HEK293T (cell line): ENCODE measurements at regions not wholly inside any gene's neighbourhood (a gene's known extent, or its start where the extent isn't known, plus 50 kb on each side); places are given as distances from the start of the nearest gene placed in this dataset.
"Not testable (repeated sequence)": the region's sequence is repeated elsewhere in the genome, so short reads cannot be mapped to it uniquely, and the experiment has no call there.

Experiments
- CTCF ChIA-PET: fragments of 350-600 bp; formaldehyde crosslinking; extraction: SDS; loops from one replicate; lab custom pipeline; 2021; ENCODE audit warnings: antibody characterized with exemption, inconsistent platforms; lab: Yijun Ruan, JAX
- POLR2A ChIA-PET: fragments of 350-600 bp; formaldehyde crosslinking; extraction: SDS; loops from one replicate; lab custom pipeline; 2020; ENCODE audit warnings: antibody characterized with exemption, inconsistent platforms; lab: Yijun Ruan, JAX
- DNase-seq: peaks from one replicate; pipeline ENCODE4 v3.0.0; 2012; ENCODE audit warnings: mixed read lengths; ENCODE audit errors: extremely low spot score
- ARNT ChIP-seq: fragments of 450-650 bp; IDR thresholded peaks from 2 replicates; pipeline ENCODE4 v1.6.1; 2017; ENCODE audit warnings: mild to moderate bottlenecking
- BHLHE40 ChIP-seq: fragments of 450-650 bp; IDR thresholded peaks from 2 replicates; pipeline ENCODE4 v1.6.1; 2016; ENCODE audit warnings: mild to moderate bottlenecking, moderate library complexity, borderline replicate concordance
- CTBP1 ChIP-seq: fragments of 450-650 bp; IDR thresholded peaks from 2 replicates; pipeline ENCODE4 v1.6.1; 2016; ENCODE audit warnings: borderline replicate concordance
- ELF4 ChIP-seq: fragments of 450-650 bp; IDR thresholded peaks from 2 replicates; pipeline ENCODE4 v1.6.1; 2017; ENCODE audit warnings: antibody characterized with exemption
- FOXA1 ChIP-seq: fragments of 450-650 bp; IDR thresholded peaks from 2 replicates; pipeline ENCODE4 v1.6.1; 2016; ENCODE audit warnings: mild to moderate bottlenecking
- FOXK2 ChIP-seq: fragments of 450-650 bp; IDR thresholded peaks from 2 replicates; pipeline ENCODE4 v1.6.1; 2016; ENCODE audit warnings: mild to moderate bottlenecking
- FOXM1 ChIP-seq: fragments of 450-650 bp; IDR thresholded peaks from 2 replicates; pipeline ENCODE4 v1.6.1; 2017; ENCODE audit warnings: mild to moderate bottlenecking, borderline replicate concordance
- HDGF ChIP-seq: fragments of 450-650 bp; IDR thresholded peaks from 2 replicates; pipeline ENCODE4 v1.6.1; 2017; ENCODE audit warnings: antibody characterized with exemption, borderline replicate concordance
- L3MBTL2 ChIP-seq: fragments of 450-650 bp; conservative IDR thresholded peaks from 2 replicates; pipeline ENCODE4 v1.6.1; 2016; ENCODE audit warnings: mild to moderate bottlenecking
- LEF1 ChIP-seq: fragments of 450-650 bp; IDR thresholded peaks from 2 replicates; pipeline ENCODE4 v1.6.1; 2017; ENCODE audit warnings: mild to moderate bottlenecking, borderline replicate concordance
- NFRKB ChIP-seq: fragments of 450-650 bp; IDR thresholded peaks from 2 replicates; pipeline ENCODE4 v1.6.1; 2016; ENCODE audit warnings: mild to moderate bottlenecking, moderate library complexity
- SP1 ChIP-seq: fragments of 450-650 bp; IDR thresholded peaks from 2 replicates; pipeline ENCODE4 v1.6.1; 2017
- SUZ12 ChIP-seq: fragments of 450-650 bp; IDR thresholded peaks from 2 replicates; pipeline ENCODE4 v1.6.1; 2016; ENCODE audit warnings: mild to moderate bottlenecking
- TARDBP ChIP-seq: fragments of 450-650 bp; IDR thresholded peaks from 2 replicates; pipeline ENCODE4 v1.6.1; 2016
- ZNF384 ChIP-seq: fragments of 450-650 bp; IDR thresholded peaks from 2 replicates; pipeline ENCODE4 v1.6.1; 2016
- TF ChIP-seq, protein P1 (sequence below): fragments of 450-650 bp; IDR thresholded peaks from 2 replicates; pipeline ENCODE4 v1.6.1; 2016

GRCh38 chr3:190973771-190974170 lies 111.3 kb upstream of the GMNC start:
- CTCF ChIA-PET: no interaction called here
- POLR2A ChIA-PET: no interaction called here
- no peak for DNase-seq
- TF ChIP-seq FOXA1 (no peak), ELF4 (no peak), FOXM1 (no peak), CTBP1 (no peak), BHLHE40 (no peak), SUZ12 (no peak), HDGF (no peak), NFRKB (no peak), L3MBTL2 (no peak), ARNT (no peak), ZNF384 (no peak), SP1 (no peak), LEF1 (no peak), FOXK2 (no peak), TARDBP (no peak)

DNA sequence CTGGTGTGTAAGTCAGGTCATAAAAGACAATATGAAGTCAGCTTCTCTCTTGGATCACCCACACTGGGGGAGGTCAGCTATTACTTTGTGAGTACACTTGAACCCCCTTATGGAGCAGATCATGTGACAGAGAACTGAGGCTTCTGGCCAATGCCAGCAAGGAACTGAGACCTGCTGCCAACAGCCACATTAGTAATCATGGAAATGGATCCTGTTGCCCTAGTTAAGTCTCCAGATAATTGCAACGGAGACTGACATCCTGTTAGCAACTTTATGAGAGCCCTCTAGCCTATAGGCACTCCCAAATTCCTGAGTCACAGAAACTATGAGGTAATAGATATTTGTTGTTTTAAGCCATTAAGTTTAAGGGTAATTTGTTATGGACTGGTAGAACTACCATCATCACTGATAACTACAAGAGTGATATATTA lies 110.4 kb upstream of the GMNC start:
- peak; percentile 32 for DNase-seq
- CTCF ChIA-PET: no interaction called here

GRCh38 chr3:190972196-190972595 lies 109.7 kb upstream of the GMNC start:
- peak; percentile 6 for DNase-seq
- TF ChIP-seq TARDBP (no peak), ELF4 (no peak), HDGF (no peak), BHLHE40 (no peak), CTBP1 (no peak), SP1 (no peak), FOXM1 (no peak), SUZ12 (no peak), ZNF384 (no peak), LEF1 (no peak), FOXK2 (no peak)
- TF ChIP-seq, protein P1, sequence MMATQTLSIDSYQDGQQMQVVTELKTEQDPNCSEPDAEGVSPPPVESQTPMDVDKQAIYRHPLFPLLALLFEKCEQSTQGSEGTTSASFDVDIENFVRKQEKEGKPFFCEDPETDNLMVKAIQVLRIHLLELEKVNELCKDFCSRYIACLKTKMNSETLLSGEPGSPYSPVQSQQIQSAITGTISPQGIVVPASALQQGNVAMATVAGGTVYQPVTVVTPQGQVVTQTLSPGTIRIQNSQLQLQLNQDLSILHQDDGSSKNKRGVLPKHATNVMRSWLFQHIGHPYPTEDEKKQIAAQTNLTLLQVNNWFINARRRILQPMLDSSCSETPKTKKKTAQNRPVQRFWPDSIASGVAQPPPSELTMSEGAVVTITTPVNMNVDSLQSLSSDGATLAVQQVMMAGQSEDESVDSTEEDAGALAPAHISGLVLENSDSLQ: no peak
- ChIA-PET CTCF (no interaction called here), POLR2A (no interaction called here)

More for the DNA sequence above, 110.4 kb upstream of the GMNC start:
- no peak for TF ChIP-seq FOXK2
- no peak for TF ChIP-seq FOXA1
- no peak for TF ChIP-seq HDGF
- no peak for TF ChIP-seq ZNF384
- no peak for TF ChIP-seq BHLHE40
- TF ChIP-seq, protein P1: peak; percentile 90
- no peak for TF ChIP-seq ELF4
- no peak for TF ChIP-seq L3MBTL2
- no peak for TF ChIP-seq FOXM1
- TF ChIP-seq CTBP1: peak; percentile 66
- TF ChIP-seq SUZ12: no peak
- POLR2A ChIA-PET: no interaction called here

GRCh38 chr3:190970560-190970959 lies 108.1 kb upstream of the GMNC start:
- ChIA-PET CTCF (no interaction called here), POLR2A (no interaction called here)
- DNase-seq: no peak
- no peak for TF ChIP-seq ZNF384
- TF ChIP-seq FOXA1: no peak
- no peak for TF ChIP-seq SP1
- no peak for TF ChIP-seq LEF1

DNA sequence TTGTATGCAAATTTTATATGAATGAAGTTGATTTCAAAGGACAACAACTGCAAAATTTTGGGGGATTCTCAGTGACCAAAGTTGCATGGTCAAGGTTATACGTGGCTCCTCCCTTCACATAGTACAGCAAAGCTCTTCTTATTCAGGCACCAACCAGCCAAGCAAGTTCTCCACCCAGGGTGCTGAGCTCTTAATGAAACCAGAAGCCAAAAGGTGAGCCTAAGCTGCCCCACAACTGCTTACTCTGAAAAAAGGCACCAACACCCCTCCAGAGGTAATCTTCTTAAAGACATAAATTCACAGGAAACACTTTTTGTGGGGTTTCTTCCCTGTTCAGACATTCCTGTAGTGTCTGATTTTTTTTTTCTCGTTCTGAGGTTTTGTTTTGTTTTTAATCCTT lies 106.1 kb upstream of the GMNC start:
- TF ChIP-seq TARDBP (no peak), FOXA1 (no peak), NFRKB (no peak), ARNT (no peak), SP1 (no peak), ELF4 (no peak), HDGF (no peak), CTBP1 (no peak), L3MBTL2 (no peak), LEF1 (no peak), FOXM1 (no peak), SUZ12 (no peak), ZNF384 (no peak), BHLHE40 (no peak), FOXK2 (no peak)
- TF ChIP-seq, protein P1: no peak
- CTCF ChIA-PET: no interaction called here
- DNase-seq: no peak
- POLR2A ChIA-PET: no interaction called here

DNA sequence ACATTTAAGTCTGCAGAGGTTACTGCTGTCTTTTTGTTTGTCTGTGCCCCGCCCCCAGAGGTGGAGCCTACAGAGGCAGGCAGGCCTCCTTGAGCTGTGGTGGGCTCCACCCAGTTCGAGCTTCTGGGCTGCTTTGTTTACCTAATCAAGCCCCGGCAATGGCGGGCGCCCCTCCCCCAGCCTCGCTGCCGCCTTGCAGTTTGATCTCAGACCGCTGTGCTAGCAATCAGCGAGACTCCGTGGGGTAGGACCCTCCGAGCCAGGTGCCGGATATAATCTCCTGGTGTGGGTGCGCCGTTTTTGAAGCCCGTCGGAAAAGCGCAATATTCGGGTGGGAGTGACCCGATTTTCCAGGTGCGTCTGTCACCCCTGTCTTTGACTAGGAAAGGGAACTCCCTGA lies 102.4 kb upstream of the GMNC start:
- CTCF ChIA-PET, POLR2A ChIA-PET: not testable (repeated sequence)

DNA sequence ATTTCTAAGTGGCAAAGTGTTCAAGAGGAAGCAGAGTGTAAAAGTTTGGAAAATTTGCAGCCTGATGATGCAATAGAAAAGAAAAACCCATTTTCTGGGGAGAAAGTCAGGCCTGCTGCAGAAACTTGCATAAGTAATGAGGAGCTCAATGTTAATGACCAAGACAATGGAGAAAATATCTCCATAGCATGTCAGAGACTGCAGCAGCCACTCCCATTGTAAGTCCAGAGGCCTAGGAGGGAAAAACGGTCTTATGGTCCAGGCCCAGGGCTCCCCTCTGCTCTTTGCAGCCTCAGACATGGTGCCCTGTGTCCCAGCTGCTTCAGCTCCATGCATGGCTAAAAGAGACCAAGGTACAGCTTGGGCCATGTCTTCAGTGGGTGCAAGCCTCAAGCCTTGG lies 96.6 kb upstream of the GMNC start:
- POLR2A ChIA-PET: no interaction called here
- CTCF ChIA-PET: no interaction called here
- DNase-seq: no peak
- TF ChIP-seq FOXM1 (no peak), SUZ12 (no peak), BHLHE40 (no peak), FOXA1 (no peak), CTBP1 (no peak)
- TF ChIP-seq, protein P1: no peak

More for the DNA sequence above, 102.4 kb upstream of the GMNC start:
- DNase-seq: not testable (repeated sequence)
